ENCODE measurements at regions not wholly inside any gene's neighbourhood (a gene's known extent, or its start where the extent isn't known, plus 50 kb on each side); places are given as distances from the start of the nearest gene placed in this dataset.
A peak's percentile ranks its signal among the peaks of the same experiment; 100 is the strongest.

GRCh38 chr13:50357586-50358118, 342.4 kb downstream of the KCNRG start:
- Histone ChIP-seq H3K9ac (ENCODE audit: low read length in 2 of 2) (peak overlapping the region; percentile 5 to 42), H3K27ac (ENCODE audit: low read length) (peak overlapping the region; percentile 66), H3K4me1 (ENCODE audit: control insufficient read depth, insufficient read depth, low read length) (peaks cover 23% of the 10 kb centered on the region), H3K9me3 (ENCODE audit: control insufficient read depth in 2 of 2, low read length in 2 of 2) (no peaks in the 10 kb centered on the region), H3K27me3 (ENCODE audit: control insufficient read depth in 1 of 2, insufficient read depth in 2 of 2, low read length in 2 of 2) (no peaks in the 10 kb centered on the region), H3K4me3 (ENCODE audit: low read length in 2 of 2) (peak overlapping the region in 1 of 2 donors; percentile 22), H3K36me3 (ENCODE audit: control insufficient read depth in 2 of 2, insufficient read depth in 2 of 2, low read length in 2 of 2) (no peaks in the 10 kb centered on the region)

GRCh38 chr13:50358231-50359040, 343.2 kb downstream of the KCNRG start:
- H3K4me3 ChIP-seq (ENCODE audit: low read length in 2 of 2), result no peak overlapping the region
- peak overlapping the region; percentile 66 for H3K27ac ChIP-seq (ENCODE audit: low read length)
- no peaks in the 10 kb centered on the region for H3K9me3 ChIP-seq (ENCODE audit: control insufficient read depth in 2 of 2, low read length in 2 of 2)
- H3K27me3 ChIP-seq (ENCODE audit: control insufficient read depth in 1 of 2, insufficient read depth in 2 of 2, low read length in 2 of 2), result no peaks in the 10 kb centered on the region
- H3K4me1 ChIP-seq (ENCODE audit: control insufficient read depth, insufficient read depth, low read length), result peaks cover 23% of the 10 kb centered on the region
- peak overlapping the region in 1 of 2 donors; percentile 5 for H3K9ac ChIP-seq (ENCODE audit: low read length in 2 of 2)
- H3K36me3 ChIP-seq (ENCODE audit: control insufficient read depth in 2 of 2, insufficient read depth in 2 of 2, low read length in 2 of 2), result no peaks in the 10 kb centered on the region

GRCh38 chr13:50359041-50359367, 343.8 kb downstream of the KCNRG start:
- Histone ChIP-seq H3K9ac (ENCODE audit: low read length in 2 of 2) (no peak overlapping the region), H3K4me3 (ENCODE audit: low read length in 2 of 2) (no peak overlapping the region), H3K27me3 (ENCODE audit: control insufficient read depth in 1 of 2, insufficient read depth in 2 of 2, low read length in 2 of 2) (no peaks in the 10 kb centered on the region), H3K9me3 (ENCODE audit: control insufficient read depth in 2 of 2, low read length in 2 of 2) (no peaks in the 10 kb centered on the region), H3K4me1 (ENCODE audit: control insufficient read depth, insufficient read depth, low read length) (peaks cover 21% of the 10 kb centered on the region), H3K36me3 (ENCODE audit: control insufficient read depth in 2 of 2, insufficient read depth in 2 of 2, low read length in 2 of 2) (no peaks in the 10 kb centered on the region), H3K27ac (ENCODE audit: low read length) (peak overlapping the region; percentile 66)

- no peaks in the 10 kb centered on the region for H3K27me3 ChIP-seq (ENCODE audit: control insufficient read depth in 1 of 2, insufficient read depth in 2 of 2, low read length in 2 of 2)
- peaks cover 20% of the 10 kb centered on the region for H3K4me1 ChIP-seq (ENCODE audit: control insufficient read depth, insufficient read depth, low read length)
- H3K9me3 ChIP-seq (ENCODE audit: control insufficient read depth in 2 of 2, low read length in 2 of 2), result no peaks in the 10 kb centered on the region
- no peak overlapping the region for H3K4me3 ChIP-seq (ENCODE audit: low read length in 2 of 2)
- H3K27ac ChIP-seq (ENCODE audit: low read length), result no peak overlapping the region
- no peaks in the 10 kb centered on the region for H3K36me3 ChIP-seq (ENCODE audit: control insufficient read depth in 2 of 2, insufficient read depth in 2 of 2, low read length in 2 of 2)
- H3K9ac ChIP-seq (ENCODE audit: low read length in 2 of 2), result no peak overlapping the region
Observed at GRCh38 chr13:50359779-50360178, 344.5 kb downstream of the KCNRG start.

- H3K27me3 ChIP-seq (ENCODE audit: control insufficient read depth in 1 of 2, insufficient read depth in 2 of 2, low read length in 2 of 2), result no peaks in the 10 kb centered on the region
- no peak overlapping the region for H3K9ac ChIP-seq (ENCODE audit: low read length in 2 of 2)
- no peak overlapping the region for H3K4me3 ChIP-seq (ENCODE audit: low read length in 2 of 2)
- no peak overlapping the region for H3K27ac ChIP-seq (ENCODE audit: low read length)
- no peaks in the 10 kb centered on the region for H3K9me3 ChIP-seq (ENCODE audit: control insufficient read depth in 2 of 2, low read length in 2 of 2)
- no peaks in the 10 kb centered on the region for H3K36me3 ChIP-seq (ENCODE audit: control insufficient read depth in 2 of 2, insufficient read depth in 2 of 2, low read length in 2 of 2)
- H3K4me1 ChIP-seq (ENCODE audit: control insufficient read depth, insufficient read depth, low read length), result peaks cover 20% of the 10 kb centered on the region
Observed at GRCh38 chr13:50360637-50361036, 345.4 kb downstream of the KCNRG start.

- Histone ChIP-seq H3K27me3 (ENCODE audit: control insufficient read depth in 1 of 2, insufficient read depth in 2 of 2, low read length in 2 of 2) (no peaks in the 10 kb centered on the region), H3K27ac (ENCODE audit: low read length) (no peak overlapping the region), H3K36me3 (ENCODE audit: control insufficient read depth in 2 of 2, insufficient read depth in 2 of 2, low read length in 2 of 2) (no peaks in the 10 kb centered on the region), H3K4me1 (ENCODE audit: control insufficient read depth, insufficient read depth, low read length) (peaks cover 20% of the 10 kb centered on the region), H3K9me3 (ENCODE audit: control insufficient read depth in 2 of 2, low read length in 2 of 2) (no peaks in the 10 kb centered on the region), H3K9ac (ENCODE audit: low read length in 2 of 2) (no peak overlapping the region), H3K4me3 (ENCODE audit: low read length in 2 of 2) (no peak overlapping the region)
Observed at GRCh38 chr13:50361282-50361681, 346.0 kb downstream of the KCNRG start.

- H3K36me3 ChIP-seq (ENCODE audit: control insufficient read depth in 2 of 2, insufficient read depth in 2 of 2, low read length in 2 of 2), result no peaks in the 10 kb centered on the region
- no peaks in the 10 kb centered on the region for H3K4me1 ChIP-seq (ENCODE audit: control insufficient read depth, insufficient read depth, low read length)
- no peak overlapping the region for H3K27ac ChIP-seq (ENCODE audit: low read length)
- H3K9ac ChIP-seq (ENCODE audit: low read length in 2 of 2), result no peak overlapping the region
- H3K27me3 ChIP-seq (ENCODE audit: control insufficient read depth in 1 of 2, insufficient read depth in 2 of 2, low read length in 2 of 2), result no peaks in the 10 kb centered on the region
- no peak overlapping the region for H3K4me3 ChIP-seq (ENCODE audit: low read length in 2 of 2)
- no peaks in the 10 kb centered on the region for H3K9me3 ChIP-seq (ENCODE audit: control insufficient read depth in 2 of 2, low read length in 2 of 2)
Observed at GRCh38 chr13:50365408-50366391, 350.5 kb downstream of the KCNRG start.

- H3K9ac ChIP-seq (ENCODE audit: low read length in 2 of 2), result no peak overlapping the region
- no peak overlapping the region for H3K4me3 ChIP-seq (ENCODE audit: low read length in 2 of 2)
- no peaks in the 10 kb centered on the region for H3K9me3 ChIP-seq (ENCODE audit: control insufficient read depth in 2 of 2, low read length in 2 of 2)
- H3K36me3 ChIP-seq (ENCODE audit: control insufficient read depth in 2 of 2, insufficient read depth in 2 of 2, low read length in 2 of 2), result no peaks in the 10 kb centered on the region
- no peaks in the 10 kb centered on the region for H3K4me1 ChIP-seq (ENCODE audit: control insufficient read depth, insufficient read depth, low read length)
- no peak overlapping the region for H3K27ac ChIP-seq (ENCODE audit: low read length)
- H3K27me3 ChIP-seq (ENCODE audit: control insufficient read depth in 1 of 2, insufficient read depth in 2 of 2, low read length in 2 of 2), result no peaks in the 10 kb centered on the region
Observed at GRCh38 chr13:50366488-50367174, 351.4 kb downstream of the KCNRG start.

GRCh38 chr13:50369646-50370045, 354.4 kb downstream of the KCNRG start:
- Histone ChIP-seq H3K27me3 (ENCODE audit: control insufficient read depth in 1 of 2, insufficient read depth in 2 of 2, low read length in 2 of 2) (no peaks in the 10 kb centered on the region), H3K27ac (ENCODE audit: low read length) (no peak overlapping the region), H3K4me1 (ENCODE audit: control insufficient read depth, insufficient read depth, low read length) (no peaks in the 10 kb centered on the region), H3K9me3 (ENCODE audit: control insufficient read depth in 2 of 2, low read length in 2 of 2) (no peaks in the 10 kb centered on the region), H3K36me3 (ENCODE audit: control insufficient read depth in 2 of 2, insufficient read depth in 2 of 2, low read length in 2 of 2) (no peaks in the 10 kb centered on the region), H3K4me3 (ENCODE audit: low read length in 2 of 2) (no peak overlapping the region), H3K9ac (ENCODE audit: low read length in 2 of 2) (no peak overlapping the region)

- Histone ChIP-seq H3K9ac (ENCODE audit: low read length in 2 of 2) (no peak overlapping the region), H3K36me3 (ENCODE audit: control insufficient read depth in 2 of 2, insufficient read depth in 2 of 2, low read length in 2 of 2) (no peaks in the 10 kb centered on the region), H3K27ac (ENCODE audit: low read length) (no peak overlapping the region), H3K9me3 (ENCODE audit: control insufficient read depth in 2 of 2, low read length in 2 of 2) (no peaks in the 10 kb centered on the region), H3K27me3 (ENCODE audit: control insufficient read depth in 1 of 2, insufficient read depth in 2 of 2, low read length in 2 of 2) (no peaks in the 10 kb centered on the region), H3K4me3 (ENCODE audit: low read length in 2 of 2) (no peak overlapping the region), H3K4me1 (ENCODE audit: control insufficient read depth, insufficient read depth, low read length) (no peaks in the 10 kb centered on the region)
Observed at GRCh38 chr13:50370303-50370950, 355.2 kb downstream of the KCNRG start.
